ENCODE measurements at regions not wholly inside any gene's neighbourhood (a gene's known extent, or its start where the extent isn't known, plus 50 kb on each side); places are given as distances from the start of the nearest gene placed in this dataset.

- Histone ChIP-seq H3K4me2 (ENCODE audit: low read depth, low read length, poor library complexity, severe bottlenecking) (no peak overlapping the region), H3F3A (ENCODE audit: low read depth) (no peaks in the 10 kb centered on the region), H4K20me1 (ENCODE audit: insufficient read depth, low read length, poor library complexity, severe bottlenecking) (no peaks in the 10 kb centered on the region), H3K79me2 (ENCODE audit: insufficient read depth, low read length) (no peaks in the 10 kb centered on the region), H2AFZ (ENCODE audit: low read length) (peak overlapping the region; percentile 13; the same call in 1 of the 2 replicates), H3K9ac (ENCODE audit: low read depth, low read length, poor library complexity, severe bottlenecking) (no peak overlapping the region), H3K27me3 (ENCODE audit: insufficient read depth, low read length, poor library complexity, severe bottlenecking) (no peaks in the 10 kb centered on the region), H3K9me3 (ENCODE audit: insufficient read depth, low read depth, low read length) (no peaks in the 10 kb centered on the region), H3K9me2 (replicated peaks; ENCODE audit: low read depth, low read length) (no peaks in the 10 kb centered on the region), H3K4me1 (ENCODE audit: insufficient read depth, low read length, poor library complexity, severe bottlenecking) (peaks cover 8% of the 10 kb centered on the region), H3K4me3 (ENCODE audit: low read length, poor library complexity, severe bottlenecking) (no peak overlapping the region), H3K36me3 (ENCODE audit: insufficient read depth, low read length) (no peaks in the 10 kb centered on the region)
- TF ChIP-seq EZH2phosphoT487 (IDR thresholded peaks at IDR 0.05; ENCODE audit: borderline replicate concordance) (no peak), CTCF (conservative IDR thresholded peaks at IDR 0.05; ENCODE audit: low read length) (no peak)
Measured at GRCh38 chr12:85448031-85448430, 168.0 kb downstream of the ALX1 start.

DNA sequence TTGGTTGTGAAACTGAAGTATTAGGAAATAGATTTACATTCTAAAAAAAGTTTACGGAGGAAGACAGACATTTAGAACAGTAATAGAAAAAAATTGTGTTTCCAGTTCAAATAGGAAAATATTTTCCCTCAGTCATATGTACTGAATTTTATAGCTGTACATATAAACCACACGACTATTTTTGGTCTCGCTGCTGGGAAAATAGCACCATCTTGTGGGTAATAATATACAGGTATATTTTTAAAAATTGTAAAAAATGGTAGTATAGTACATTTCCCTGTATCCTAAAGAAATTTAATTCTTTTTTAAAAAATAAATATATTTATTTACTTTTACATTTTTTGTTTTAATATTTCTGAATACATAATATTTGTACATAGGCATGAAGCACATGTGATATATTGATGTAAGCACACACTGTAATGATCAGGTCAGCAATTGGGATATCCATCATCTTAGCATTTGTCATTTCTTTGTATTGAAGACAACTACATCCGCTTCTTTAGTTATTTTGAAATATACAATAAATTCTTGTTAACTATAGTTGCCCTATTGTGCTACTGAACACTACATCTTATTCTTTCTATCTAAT lies 168.6 kb downstream of the ALX1 start:
- Histone ChIP-seq H4K20me1 (ENCODE audit: insufficient read depth, low read length, poor library complexity, severe bottlenecking) (no peaks in the 10 kb centered on the region), H3K4me2 (ENCODE audit: low read depth, low read length, poor library complexity, severe bottlenecking) (no peak overlapping the region), H3K9me2 (replicated peaks; ENCODE audit: low read depth, low read length) (no peaks in the 10 kb centered on the region), H3K36me3 (ENCODE audit: insufficient read depth, low read length) (no peaks in the 10 kb centered on the region), H3K4me1 (ENCODE audit: insufficient read depth, low read length, poor library complexity, severe bottlenecking) (peaks cover 8% of the 10 kb centered on the region), H3K4me3 (ENCODE audit: low read length, poor library complexity, severe bottlenecking) (no peak overlapping the region), H3K27me3 (ENCODE audit: insufficient read depth, low read length, poor library complexity, severe bottlenecking) (no peaks in the 10 kb centered on the region), H3K9ac (ENCODE audit: low read depth, low read length, poor library complexity, severe bottlenecking) (no peak overlapping the region), H2AFZ (ENCODE audit: low read length) (0 out of 2 replicates have a peak overlapping the region, but pooled peaks have one; percentile 13), H3F3A (ENCODE audit: low read depth) (no peaks in the 10 kb centered on the region), H3K9me3 (ENCODE audit: insufficient read depth, low read depth, low read length) (no peaks in the 10 kb centered on the region), H3K79me2 (ENCODE audit: insufficient read depth, low read length) (no peaks in the 10 kb centered on the region)
- TF ChIP-seq CTCF (conservative IDR thresholded peaks at IDR 0.05; ENCODE audit: low read length) = peak; percentile 63
- no peak for TF ChIP-seq EZH2phosphoT487 (IDR thresholded peaks at IDR 0.05; ENCODE audit: borderline replicate concordance)

GRCh38 chr12:85457016-85457415 lies 177.0 kb downstream of the ALX1 start:
- Histone ChIP-seq H3K9ac (ENCODE audit: low read depth, low read length, poor library complexity, severe bottlenecking) (no peak overlapping the region), H3K36me3 (ENCODE audit: insufficient read depth, low read length) (no peaks in the 10 kb centered on the region), H2AFZ (ENCODE audit: low read length) (peak overlapping the region; percentile 41; the same call in 1 of the 2 replicates)

More at GRCh38 chr12:85457016-85457415, 177.0 kb downstream of the ALX1 start:
- Histone ChIP-seq H4K20me1 (ENCODE audit: insufficient read depth, low read length, poor library complexity, severe bottlenecking) (no peaks in the 10 kb centered on the region), H3K4me3 (ENCODE audit: low read length, poor library complexity, severe bottlenecking) (no peak overlapping the region), H3K79me2 (ENCODE audit: insufficient read depth, low read length) (no peaks in the 10 kb centered on the region), H3K27me3 (ENCODE audit: insufficient read depth, low read length, poor library complexity, severe bottlenecking) (no peaks in the 10 kb centered on the region), H3K9me3 (ENCODE audit: insufficient read depth, low read depth, low read length) (no peaks in the 10 kb centered on the region), H3K9me2 (replicated peaks; ENCODE audit: low read depth, low read length) (no peaks in the 10 kb centered on the region), H3K4me2 (ENCODE audit: low read depth, low read length, poor library complexity, severe bottlenecking) (no peak overlapping the region), H3F3A (ENCODE audit: low read depth) (no peaks in the 10 kb centered on the region), H3K4me1 (ENCODE audit: insufficient read depth, low read length, poor library complexity, severe bottlenecking) (no peaks in the 10 kb centered on the region)
- TF ChIP-seq EZH2phosphoT487 (IDR thresholded peaks at IDR 0.05; ENCODE audit: borderline replicate concordance) = no peak
- no peak for TF ChIP-seq CTCF (conservative IDR thresholded peaks at IDR 0.05; ENCODE audit: low read length)

Data from Loucy (cell line).